ENCODE measurements at regions not wholly inside any gene's neighbourhood (a gene's known extent, or its start where the extent isn't known, plus 50 kb on each side); places are given as distances from the start of the nearest gene placed in this dataset.
"Not testable (repeated sequence)": the region's sequence is repeated elsewhere in the genome, so short reads cannot be mapped to it uniquely, and the experiment has no call there.

GRCh38 chr12:47478426-47478825 lies 227.4 kb downstream of the RPAP3 start:
- DNase-seq, result no peak

GRCh38 chr12:47473091-47473490 lies 232.7 kb downstream of the RPAP3 start:
- no peak for DNase-seq

- DNase-seq, result not testable (repeated sequence)
Measured at GRCh38 chr12:47470349-47470748, 235.5 kb downstream of the RPAP3 start.

GRCh38 chr12:47463918-47464317 lies 241.9 kb downstream of the RPAP3 start:
- not testable (repeated sequence) for DNase-seq

- DNase-seq, result no peak
Measured at GRCh38 chr12:47458279-47458678, 247.6 kb downstream of the RPAP3 start.

- DNase-seq, result no peak
Measured at GRCh38 chr12:47449797-47450196, 256.0 kb downstream of the RPAP3 start.

- DNase-seq, result no peak
Measured at GRCh38 chr12:47442310-47442709, 263.5 kb downstream of the RPAP3 start.

GRCh38 chr12:47441490-47441889 lies 264.3 kb downstream of the RPAP3 start:
- DNase-seq, result no peak

GRCh38 chr12:47438175-47438574 lies 267.7 kb downstream of the RPAP3 start:
- DNase-seq, result no peak

- no peak for DNase-seq
Measured at GRCh38 chr12:47437570-47437969, 268.3 kb downstream of the RPAP3 start.

- no peak for DNase-seq
Measured at GRCh38 chr12:47433876-47434275, 272.0 kb downstream of the RPAP3 start.

GRCh38 chr12:47426678-47427309 lies 279.0 kb downstream of the RPAP3 start:
- not testable (repeated sequence) for DNase-seq

- DNase-seq, result no peak
Measured at GRCh38 chr12:47422611-47423010, 283.2 kb downstream of the RPAP3 start.

GRCh38 chr12:47419497-47419896 lies 286.3 kb downstream of the RPAP3 start:
- DNase-seq, result no peak

- DNase-seq, result no peak
Measured at GRCh38 chr12:47417955-47418354, 287.9 kb downstream of the RPAP3 start.

- DNase-seq, result no peak
Measured at GRCh38 chr12:47417121-47417520, 288.7 kb downstream of the RPAP3 start.

GRCh38 chr12:47415054-47415453 lies 290.8 kb downstream of the RPAP3 start:
- no peak for DNase-seq

- no peak for DNase-seq
Measured at GRCh38 chr12:47414511-47414910, 291.3 kb downstream of the RPAP3 start.

GRCh38 chr12:47413806-47414205 lies 292.0 kb downstream of the RPAP3 start:
- DNase-seq, result no peak

GRCh38 chr12:47412601-47413236 lies 293.1 kb downstream of the RPAP3 start:
- DNase-seq, result no peak

- no peak for DNase-seq
Measured at GRCh38 chr12:47411966-47412365, 293.9 kb downstream of the RPAP3 start.

- DNase-seq, result no peak
Measured at GRCh38 chr12:47410862-47411261, 295.0 kb downstream of the RPAP3 start.

GRCh38 chr12:47410383-47410782 lies 295.4 kb downstream of the RPAP3 start:
- no peak for DNase-seq

- DNase-seq, result no peak
Measured at GRCh38 chr12:47409310-47409987, 296.4 kb downstream of the RPAP3 start.

All from bone marrow (tissue), 2 donors.